ENCODE measurements at regions not wholly inside any gene's neighbourhood (a gene's known extent, or its start where the extent isn't known, plus 50 kb on each side); places are given as distances from the start of the nearest gene placed in this dataset.

GRCh38 chr6:167517254-167517916, 192.5 kb downstream of the TTLL2 start:
- H3K9ac ChIP-seq (ENCODE audit: low read depth, low read length), result no peak overlapping the region
- no peaks in the 10 kb centered on the region for H3K27me3 ChIP-seq (ENCODE audit: insufficient read depth, low read length, poor library complexity)
- no peak for ATAC-seq (ENCODE audit: insufficient read depth, low read depth)
- H3K4me3 ChIP-seq (ENCODE audit: low read depth in 1 of 2, low read length in 2 of 2), result no peak overlapping the region
- H2AFZ ChIP-seq (ENCODE audit: low read depth, low read length), result no peak overlapping the region
- H3K9me3 ChIP-seq (ENCODE audit: insufficient read depth, low read length, severe bottlenecking), result no peaks in the 10 kb centered on the region
- H3K36me3 ChIP-seq (ENCODE audit: insufficient read depth, low read length), result no peaks in the 10 kb centered on the region
- no peaks in the 10 kb centered on the region for H3K4me1 ChIP-seq (ENCODE audit: insufficient read depth, low read length)
- H4K20me1 ChIP-seq (ENCODE audit: insufficient read depth, low read length), result no peaks in the 10 kb centered on the region
- H3K79me2 ChIP-seq (ENCODE audit: insufficient read depth, low read length), result no peaks in the 10 kb centered on the region
- no peak for DNase-seq
- TF ChIP-seq, protein P1, sequence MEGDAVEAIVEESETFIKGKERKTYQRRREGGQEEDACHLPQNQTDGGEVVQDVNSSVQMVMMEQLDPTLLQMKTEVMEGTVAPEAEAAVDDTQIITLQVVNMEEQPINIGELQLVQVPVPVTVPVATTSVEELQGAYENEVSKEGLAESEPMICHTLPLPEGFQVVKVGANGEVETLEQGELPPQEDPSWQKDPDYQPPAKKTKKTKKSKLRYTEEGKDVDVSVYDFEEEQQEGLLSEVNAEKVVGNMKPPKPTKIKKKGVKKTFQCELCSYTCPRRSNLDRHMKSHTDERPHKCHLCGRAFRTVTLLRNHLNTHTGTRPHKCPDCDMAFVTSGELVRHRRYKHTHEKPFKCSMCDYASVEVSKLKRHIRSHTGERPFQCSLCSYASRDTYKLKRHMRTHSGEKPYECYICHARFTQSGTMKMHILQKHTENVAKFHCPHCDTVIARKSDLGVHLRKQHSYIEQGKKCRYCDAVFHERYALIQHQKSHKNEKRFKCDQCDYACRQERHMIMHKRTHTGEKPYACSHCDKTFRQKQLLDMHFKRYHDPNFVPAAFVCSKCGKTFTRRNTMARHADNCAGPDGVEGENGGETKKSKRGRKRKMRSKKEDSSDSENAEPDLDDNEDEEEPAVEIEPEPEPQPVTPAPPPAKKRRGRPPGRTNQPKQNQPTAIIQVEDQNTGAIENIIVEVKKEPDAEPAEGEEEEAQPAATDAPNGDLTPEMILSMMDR (IDR thresholded peaks at IDR 0.05; ENCODE audit: borderline replicate concordance, extremely low read depth, low read length, poor library complexity, severe bottlenecking), result no peak
- TF ChIP-seq EZH2 (IDR thresholded peaks at IDR 0.05; ENCODE audit: borderline replicate concordance, low read depth, low read length, severe bottlenecking), result no peak
- no peak overlapping the region for H3K27ac ChIP-seq (ENCODE audit: low read length)
- H3K4me2 ChIP-seq (ENCODE audit: insufficient read depth, low read length), result no peak overlapping the region

GRCh38 chr6:167523426-167523825, 198.5 kb downstream of the TTLL2 start:
- H3K79me2 ChIP-seq (ENCODE audit: insufficient read depth, low read length), result no peaks in the 10 kb centered on the region
- H3K9ac ChIP-seq (ENCODE audit: low read depth, low read length), result no peak overlapping the region
- no peaks in the 10 kb centered on the region for H3K36me3 ChIP-seq (ENCODE audit: insufficient read depth, low read length)
- no peaks in the 10 kb centered on the region for H3K9me3 ChIP-seq (ENCODE audit: insufficient read depth, low read length, severe bottlenecking)
- DNase-seq (no peak), ATAC-seq (ENCODE audit: insufficient read depth, low read depth) (no peak)
- no peak overlapping the region for H3K27ac ChIP-seq (ENCODE audit: low read length)
- TF ChIP-seq EZH2 (IDR thresholded peaks at IDR 0.05; ENCODE audit: borderline replicate concordance, low read depth, low read length, severe bottlenecking), result no peak
- TF ChIP-seq, protein P1 (IDR thresholded peaks at IDR 0.05; ENCODE audit: borderline replicate concordance, extremely low read depth, low read length, poor library complexity, severe bottlenecking), result no peak
- no peak overlapping the region for H3K4me3 ChIP-seq (ENCODE audit: low read depth in 1 of 2, low read length in 2 of 2)
- H2AFZ ChIP-seq (ENCODE audit: low read depth, low read length), result no peak overlapping the region
- H3K4me2 ChIP-seq (ENCODE audit: insufficient read depth, low read length), result no peak overlapping the region
- H3K4me1 ChIP-seq (ENCODE audit: insufficient read depth, low read length), result no peaks in the 10 kb centered on the region
- no peaks in the 10 kb centered on the region for H4K20me1 ChIP-seq (ENCODE audit: insufficient read depth, low read length)
- no peaks in the 10 kb centered on the region for H3K27me3 ChIP-seq (ENCODE audit: insufficient read depth, low read length, poor library complexity)

- ATAC-seq (ENCODE audit: insufficient read depth, low read depth), result no peak
- no peak for TF ChIP-seq EZH2 (IDR thresholded peaks at IDR 0.05; ENCODE audit: borderline replicate concordance, low read depth, low read length, severe bottlenecking)
- TF ChIP-seq, protein P1 (IDR thresholded peaks at IDR 0.05; ENCODE audit: borderline replicate concordance, extremely low read depth, low read length, poor library complexity, severe bottlenecking), result no peak
- Histone ChIP-seq H3K79me2 (ENCODE audit: insufficient read depth, low read length) (no peaks in the 10 kb centered on the region), H3K36me3 (ENCODE audit: insufficient read depth, low read length) (no peaks in the 10 kb centered on the region), H3K9me3 (ENCODE audit: insufficient read depth, low read length, severe bottlenecking) (no peaks in the 10 kb centered on the region), H4K20me1 (ENCODE audit: insufficient read depth, low read length) (no peaks in the 10 kb centered on the region), H3K27me3 (ENCODE audit: insufficient read depth, low read length, poor library complexity) (no peaks in the 10 kb centered on the region), H3K4me1 (ENCODE audit: insufficient read depth, low read length) (no peaks in the 10 kb centered on the region), H3K4me3 (ENCODE audit: low read depth in 1 of 2, low read length in 2 of 2) (no peak overlapping the region), H2AFZ (ENCODE audit: low read depth, low read length) (no peak overlapping the region), H3K9ac (ENCODE audit: low read depth, low read length) (no peak overlapping the region), H3K4me2 (ENCODE audit: insufficient read depth, low read length) (no peak overlapping the region), H3K27ac (ENCODE audit: low read length) (no peak overlapping the region)
- no peak for DNase-seq
These were observed 199.6 kb downstream of the TTLL2 start for GRCh38 chr6:167524261-167525111.
